ENCODE measurements at regions not wholly inside any gene's neighbourhood (a gene's known extent, or its start where the extent isn't known, plus 50 kb on each side); places are given as distances from the start of the nearest gene placed in this dataset.

GRCh38 chr3:72595927-72596610, 252.2 kb downstream of the SHQ1 start:
- Histone ChIP-seq H3K36me3 (no peaks in the 10 kb centered on the region), H3K9me3 (no peaks in the 10 kb centered on the region), H3K4me1 (peaks cover 0 to 24% (median 14%) of the 10 kb centered on the region in 4 donors), H3K27ac (no peak overlapping the region), H3K27me3 (peaks cover 0 to 6% of the 10 kb centered on the region in 2 donors), H3K4me3 (no peak overlapping the region)
- TF ChIP-seq, protein P1, sequence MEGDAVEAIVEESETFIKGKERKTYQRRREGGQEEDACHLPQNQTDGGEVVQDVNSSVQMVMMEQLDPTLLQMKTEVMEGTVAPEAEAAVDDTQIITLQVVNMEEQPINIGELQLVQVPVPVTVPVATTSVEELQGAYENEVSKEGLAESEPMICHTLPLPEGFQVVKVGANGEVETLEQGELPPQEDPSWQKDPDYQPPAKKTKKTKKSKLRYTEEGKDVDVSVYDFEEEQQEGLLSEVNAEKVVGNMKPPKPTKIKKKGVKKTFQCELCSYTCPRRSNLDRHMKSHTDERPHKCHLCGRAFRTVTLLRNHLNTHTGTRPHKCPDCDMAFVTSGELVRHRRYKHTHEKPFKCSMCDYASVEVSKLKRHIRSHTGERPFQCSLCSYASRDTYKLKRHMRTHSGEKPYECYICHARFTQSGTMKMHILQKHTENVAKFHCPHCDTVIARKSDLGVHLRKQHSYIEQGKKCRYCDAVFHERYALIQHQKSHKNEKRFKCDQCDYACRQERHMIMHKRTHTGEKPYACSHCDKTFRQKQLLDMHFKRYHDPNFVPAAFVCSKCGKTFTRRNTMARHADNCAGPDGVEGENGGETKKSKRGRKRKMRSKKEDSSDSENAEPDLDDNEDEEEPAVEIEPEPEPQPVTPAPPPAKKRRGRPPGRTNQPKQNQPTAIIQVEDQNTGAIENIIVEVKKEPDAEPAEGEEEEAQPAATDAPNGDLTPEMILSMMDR (IDR thresholded peaks at IDR 0.05): no peak
- DNase-seq: no peak
- intact Hi-C loops (cut with DNase I; ENCODE audit: low total_unique reads): no loop called here

- TF ChIP-seq, protein P1 (IDR thresholded peaks at IDR 0.05): no peak
Measured at GRCh38 chr3:72595376-72595775, 252.9 kb downstream of the SHQ1 start.

DNA sequence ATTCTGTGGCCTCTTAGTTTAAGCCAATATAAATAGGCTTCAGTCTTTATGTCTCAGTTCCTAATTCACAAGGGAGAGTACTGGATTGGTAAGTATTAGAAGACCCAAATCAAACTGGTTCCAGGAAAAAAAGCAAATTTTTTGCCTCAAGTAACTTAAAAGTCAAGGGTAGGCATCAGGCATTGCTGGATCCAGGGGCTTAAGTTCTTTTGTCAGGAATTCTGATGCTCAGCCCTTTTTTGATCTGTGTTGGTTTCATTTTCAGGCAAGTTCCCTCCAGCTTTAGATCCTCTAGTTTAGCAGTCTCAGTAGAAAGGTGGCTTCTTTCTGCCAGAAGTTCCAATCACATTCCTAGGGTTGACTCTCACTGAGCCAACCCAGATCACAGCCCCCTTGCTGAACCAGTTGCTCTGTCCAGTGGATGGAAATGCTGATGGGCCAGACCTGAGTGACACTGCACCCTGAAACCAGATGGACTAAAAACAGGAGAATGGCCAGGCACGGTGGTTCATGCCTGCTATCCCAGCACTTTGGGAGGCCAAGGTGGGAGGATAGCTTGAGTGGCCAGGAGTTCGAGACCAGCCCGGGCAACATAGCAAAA, 253.5 kb downstream of the SHQ1 start:
- Histone ChIP-seq H3K4me3 (no peak overlapping the region), H3K9me3 (no peaks in the 10 kb centered on the region), H3K27me3 (peaks cover 0 to 6% of the 10 kb centered on the region in 2 donors), H3K4me1 (peaks cover 0 to 29% (median 15%) of the 10 kb centered on the region in 4 donors), H3K27ac (no peak overlapping the region), H3K36me3 (no peaks in the 10 kb centered on the region)
- TF ChIP-seq, protein P1 (IDR thresholded peaks at IDR 0.05): no peak
- intact Hi-C loops (cut with DNase I; ENCODE audit: low total_unique reads): no loop called here
- no peak for DNase-seq

More at GRCh38 chr3:72595376-72595775, 252.9 kb downstream of the SHQ1 start:
- no peaks in the 10 kb centered on the region for H3K36me3 ChIP-seq
- DNase-seq: no peak
- peaks cover 0 to 29% (median 15%) of the 10 kb centered on the region in 4 donors for H3K4me1 ChIP-seq
- H3K4me3 ChIP-seq: no peak overlapping the region
- intact Hi-C loops (cut with DNase I; ENCODE audit: low total_unique reads): no loop called here
- no peaks in the 10 kb centered on the region for H3K9me3 ChIP-seq
- no peak overlapping the region for H3K27ac ChIP-seq
- peaks cover 0 to 6% of the 10 kb centered on the region in 2 donors for H3K27me3 ChIP-seq

- TF ChIP-seq, protein P1 (IDR thresholded peaks at IDR 0.05): no peak
- intact Hi-C loops (cut with DNase I; ENCODE audit: low total_unique reads): no loop called here
- no peak overlapping the region for H3K27ac ChIP-seq
Measured at GRCh38 chr3:72593881-72594397, 254.3 kb downstream of the SHQ1 start.

DNA sequence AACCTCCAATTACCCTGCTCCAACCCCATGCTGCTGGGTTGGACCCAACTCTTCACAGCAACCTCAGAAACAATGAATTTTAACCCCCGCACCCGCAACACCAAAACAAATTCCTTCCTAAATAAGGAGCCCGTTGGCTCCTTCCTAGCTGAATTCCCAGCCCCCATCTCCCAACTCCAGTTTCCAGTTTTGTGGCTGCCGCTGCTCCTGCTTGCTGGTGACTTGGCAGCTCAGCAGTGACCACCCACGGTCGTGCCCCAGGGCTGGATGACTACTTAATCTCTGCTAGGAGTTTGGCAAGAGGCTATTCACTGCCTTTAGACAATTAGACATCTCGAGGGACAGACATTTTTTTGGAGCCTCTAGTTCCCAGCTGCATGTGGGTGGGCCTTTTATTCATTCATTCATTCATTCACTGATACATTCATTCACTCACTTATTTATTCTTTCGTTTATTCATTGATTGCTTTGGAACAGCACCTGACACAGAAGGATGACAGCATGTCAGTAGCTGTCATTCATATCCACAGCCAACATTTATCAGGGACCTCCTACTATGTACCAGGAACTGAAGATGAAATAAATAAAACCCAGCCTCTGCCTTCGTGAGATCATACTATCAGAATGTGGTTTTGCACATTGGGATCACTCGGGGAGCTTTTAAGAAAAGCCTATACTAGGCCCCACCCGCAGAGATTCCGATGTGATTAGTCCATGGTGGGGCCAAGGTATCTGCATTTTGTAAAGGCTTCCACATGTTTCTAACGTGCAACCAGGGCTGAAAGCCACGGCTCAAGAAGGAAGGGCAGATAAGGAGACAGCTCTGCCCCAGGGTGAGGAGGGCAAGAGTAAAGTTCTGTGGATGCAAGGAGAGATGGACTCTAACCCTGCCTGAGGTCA, 256.5 kb downstream of the SHQ1 start:
- Histone ChIP-seq H3K27me3 (no peaks in the 10 kb centered on the region), H3K4me3 (no peak overlapping the region), H3K27ac (peak overlapping the region; percentile 0 to 49), H3K36me3 (no peaks in the 10 kb centered on the region), H3K9me3 (no peaks in the 10 kb centered on the region), H3K4me1 (peaks cover 0 to 20% (median 12%) of the 10 kb centered on the region in 4 donors)
- TF ChIP-seq, protein P1 (IDR thresholded peaks at IDR 0.05): no peak
- intact Hi-C loops (cut with DNase I; ENCODE audit: low total_unique reads): no loop called here
- peak; percentile 33 to 78 for DNase-seq

More at GRCh38 chr3:72593881-72594397, 254.3 kb downstream of the SHQ1 start:
- no peaks in the 10 kb centered on the region for H3K36me3 ChIP-seq
- H3K4me3 ChIP-seq: no peak overlapping the region
- peaks cover 0 to 29% (median 15%) of the 10 kb centered on the region in 4 donors for H3K4me1 ChIP-seq
- no peaks in the 10 kb centered on the region for H3K9me3 ChIP-seq
- no peak for DNase-seq
- peaks cover 0 to 6% of the 10 kb centered on the region in 2 donors for H3K27me3 ChIP-seq

All from tibial artery (tissue), 4 donors.